Neural cell (in vitro differentiated cells): ENCODE measurements at regions not wholly inside any gene's neighbourhood (a gene's known extent, or its start where the extent isn't known, plus 50 kb on each side); places are given as distances from the start of the nearest gene placed in this dataset.

ENCODE experiments used
- H2AFZ ChIP-seq: fragments of 200-600, 300-800 bp; sonication (generic), shearing (Covaris generic); 2 replicates; pipeline ENCODE4 v1.6.0; 2014; ENCODE audit warnings: low read depth, mild to moderate bottlenecking, antibody characterized with exemption, low read length, moderate library complexity
- H3F3A ChIP-seq: fragments of 200-600 bp; shearing (Covaris generic); 2 replicates; pipeline ENCODE4 v1.6.1; 2016; ENCODE audit warnings: mild to moderate bottlenecking, moderate library complexity, mixed read lengths, antibody characterized with exemption, low read length; ENCODE audit not compliant: insufficient read depth, poor library complexity, severe bottlenecking
- H3K27ac ChIP-seq: fragments of 200-600, 300-800 bp; sonication (generic), shearing (Covaris generic); 2 replicates; pipeline ENCODE4 v1.5.1; 2014; ENCODE audit warnings: mild to moderate bottlenecking, low read length, moderate library complexity
- H3K27me3 ChIP-seq: fragments of 300-800, 200-600 bp; sonication (generic), shearing (Covaris generic); 2 replicates; pipeline ENCODE4 v1.6.0; 2014; ENCODE audit warnings: mild to moderate bottlenecking, low read depth, low read length, moderate library complexity; ENCODE audit not compliant: insufficient read depth
- H3K36me3 ChIP-seq: fragments of 300-800, 200-600 bp; sonication (generic), shearing (Covaris generic); 2 replicates; pipeline ENCODE4 v1.5.1; 2014; ENCODE audit warnings: mild to moderate bottlenecking, antibody characterized with exemption, low read length, moderate library complexity; ENCODE audit not compliant: insufficient read depth
- H3K4me2 ChIP-seq: fragments of 300-800, 200-600 bp; sonication (generic), shearing (Covaris generic); 2 replicates; pipeline ENCODE4 v1.6.0; 2014; ENCODE audit warnings: mild to moderate bottlenecking, low read length
- H3K4me3 ChIP-seq: fragments of 300-800, 200-600 bp; sonication (generic), shearing (Covaris generic); 2 replicates; pipeline ENCODE4 v1.5.1; 2014; ENCODE audit warnings: mild to moderate bottlenecking, low read length, moderate library complexity
- H3K79me2 ChIP-seq: fragments of 200-600 bp; shearing (Covaris generic); replicated peaks from 2 replicates; pipeline ENCODE4 v1.6.0; 2014; ENCODE audit warnings: mild to moderate bottlenecking, low read length, moderate library complexity; ENCODE audit not compliant: insufficient read depth
- H3K9ac ChIP-seq: fragments of 300-800, 200-600 bp; sonication (generic), shearing (Covaris generic); 2 replicates; pipeline ENCODE4 v1.6.1; 2016; ENCODE audit warnings: mild to moderate bottlenecking, low read length, mixed read lengths
- H3K9me2 ChIP-seq: fragments of 200-600 bp; shearing (Covaris generic); 2 replicates; pipeline ENCODE4 v1.6.1; 2016; ENCODE audit warnings: mild to moderate bottlenecking, low read length, mixed read lengths; ENCODE audit not compliant: insufficient read depth
- H3K9me3 ChIP-seq: fragments of 200-600, 300-800 bp; sonication (generic), shearing (Covaris generic); 2 replicates; pipeline ENCODE4 v1.6.1; 2016; ENCODE audit warnings: mild to moderate bottlenecking, mixed run types, low read length, moderate library complexity, mixed read lengths
- H4K20me1 ChIP-seq: fragments of 200-600 bp; shearing (Covaris generic); 2 replicates; pipeline ENCODE4 v1.6.1; 2016; ENCODE audit warnings: mild to moderate bottlenecking, mixed run types; ENCODE audit not compliant: insufficient read depth
- EP300 ChIP-seq: fragments of 450-650 bp; conservative IDR thresholded peaks from 2 replicates; pipeline ENCODE4 v1.6.1; 2014; ENCODE audit warnings: antibody characterized with exemption, mild to moderate bottlenecking, moderate library complexity; ENCODE audit not compliant: poor library complexity, severe bottlenecking
- EZH2 ChIP-seq: fragments of 200-600, 300-800 bp; shearing (Covaris generic), sonication (generic); IDR thresholded peaks from 2 replicates; pipeline ENCODE4 v1.6.1; 2014; ENCODE audit warnings: antibody characterized with exemption, low read length, borderline replicate concordance, mild to moderate bottlenecking; ENCODE audit not compliant: insufficient read depth, poor library complexity, severe bottlenecking
- MXI1 ChIP-seq: fragments of 450-650 bp; conservative IDR thresholded peaks from 2 replicates; pipeline ENCODE4 v1.6.1; 2014; ENCODE audit warnings: antibody characterized with exemption, mild to moderate bottlenecking; ENCODE audit not compliant: poor library complexity, severe bottlenecking
- POLR2AphosphoS5 ChIP-seq: IDR thresholded peaks from 2 replicates; pipeline ENCODE4 v1.6.1; 2012
- RAD21 ChIP-seq: fragments of 450-650 bp; conservative IDR thresholded peaks from 2 replicates; pipeline ENCODE4 v1.6.1; 2014; ENCODE audit warnings: antibody characterized with exemption, mild to moderate bottlenecking, moderate library complexity
- SMC3 ChIP-seq: fragments of 450-650 bp; conservative IDR thresholded peaks from 2 replicates; pipeline ENCODE4 v1.6.1; 2014; ENCODE audit warnings: antibody characterized with exemption, mild to moderate bottlenecking, moderate library complexity; ENCODE audit not compliant: poor library complexity
- TAF1 ChIP-seq: IDR thresholded peaks from 2 replicates; pipeline ENCODE4 v1.6.1; 2012; ENCODE audit warnings: low read depth
- TF ChIP-seq, protein P1 (sequence below): IDR thresholded peaks from 2 replicates; pipeline ENCODE4 v1.6.1; 2012; ENCODE audit warnings: borderline replicate concordance
- TF ChIP-seq, protein P2 (sequence below): fragments of 450-650 bp; IDR thresholded peaks from 2 replicates; pipeline ENCODE4 v1.5.1; 2014; ENCODE audit warnings: antibody characterized with exemption, mild to moderate bottlenecking, moderate library complexity; ENCODE audit not compliant: poor library complexity, severe bottlenecking

- H3K9me3 ChIP-seq, result no peaks in the 10 kb centered on the region
Measured at GRCh38 chr15:93305306-93305705, 216.3 kb upstream of the RGMA start.

GRCh38 chr15:93302080-93302765 lies 213.2 kb upstream of the RGMA start:
- no peaks in the 10 kb centered on the region for H4K20me1 ChIP-seq
- TF ChIP-seq SMC3 (no peak), EP300 (no peak), POLR2AphosphoS5 (no peak), EZH2 (no peak), RAD21 (no peak), TAF1 (no peak)
- TF ChIP-seq, protein P1, sequence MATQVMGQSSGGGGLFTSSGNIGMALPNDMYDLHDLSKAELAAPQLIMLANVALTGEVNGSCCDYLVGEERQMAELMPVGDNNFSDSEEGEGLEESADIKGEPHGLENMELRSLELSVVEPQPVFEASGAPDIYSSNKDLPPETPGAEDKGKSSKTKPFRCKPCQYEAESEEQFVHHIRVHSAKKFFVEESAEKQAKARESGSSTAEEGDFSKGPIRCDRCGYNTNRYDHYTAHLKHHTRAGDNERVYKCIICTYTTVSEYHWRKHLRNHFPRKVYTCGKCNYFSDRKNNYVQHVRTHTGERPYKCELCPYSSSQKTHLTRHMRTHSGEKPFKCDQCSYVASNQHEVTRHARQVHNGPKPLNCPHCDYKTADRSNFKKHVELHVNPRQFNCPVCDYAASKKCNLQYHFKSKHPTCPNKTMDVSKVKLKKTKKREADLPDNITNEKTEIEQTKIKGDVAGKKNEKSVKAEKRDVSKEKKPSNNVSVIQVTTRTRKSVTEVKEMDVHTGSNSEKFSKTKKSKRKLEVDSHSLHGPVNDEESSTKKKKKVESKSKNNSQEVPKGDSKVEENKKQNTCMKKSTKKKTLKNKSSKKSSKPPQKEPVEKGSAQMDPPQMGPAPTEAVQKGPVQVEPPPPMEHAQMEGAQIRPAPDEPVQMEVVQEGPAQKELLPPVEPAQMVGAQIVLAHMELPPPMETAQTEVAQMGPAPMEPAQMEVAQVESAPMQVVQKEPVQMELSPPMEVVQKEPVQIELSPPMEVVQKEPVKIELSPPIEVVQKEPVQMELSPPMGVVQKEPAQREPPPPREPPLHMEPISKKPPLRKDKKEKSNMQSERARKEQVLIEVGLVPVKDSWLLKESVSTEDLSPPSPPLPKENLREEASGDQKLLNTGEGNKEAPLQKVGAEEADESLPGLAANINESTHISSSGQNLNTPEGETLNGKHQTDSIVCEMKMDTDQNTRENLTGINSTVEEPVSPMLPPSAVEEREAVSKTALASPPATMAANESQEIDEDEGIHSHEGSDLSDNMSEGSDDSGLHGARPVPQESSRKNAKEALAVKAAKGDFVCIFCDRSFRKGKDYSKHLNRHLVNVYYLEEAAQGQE, result no peak
- TF ChIP-seq, protein P2, sequence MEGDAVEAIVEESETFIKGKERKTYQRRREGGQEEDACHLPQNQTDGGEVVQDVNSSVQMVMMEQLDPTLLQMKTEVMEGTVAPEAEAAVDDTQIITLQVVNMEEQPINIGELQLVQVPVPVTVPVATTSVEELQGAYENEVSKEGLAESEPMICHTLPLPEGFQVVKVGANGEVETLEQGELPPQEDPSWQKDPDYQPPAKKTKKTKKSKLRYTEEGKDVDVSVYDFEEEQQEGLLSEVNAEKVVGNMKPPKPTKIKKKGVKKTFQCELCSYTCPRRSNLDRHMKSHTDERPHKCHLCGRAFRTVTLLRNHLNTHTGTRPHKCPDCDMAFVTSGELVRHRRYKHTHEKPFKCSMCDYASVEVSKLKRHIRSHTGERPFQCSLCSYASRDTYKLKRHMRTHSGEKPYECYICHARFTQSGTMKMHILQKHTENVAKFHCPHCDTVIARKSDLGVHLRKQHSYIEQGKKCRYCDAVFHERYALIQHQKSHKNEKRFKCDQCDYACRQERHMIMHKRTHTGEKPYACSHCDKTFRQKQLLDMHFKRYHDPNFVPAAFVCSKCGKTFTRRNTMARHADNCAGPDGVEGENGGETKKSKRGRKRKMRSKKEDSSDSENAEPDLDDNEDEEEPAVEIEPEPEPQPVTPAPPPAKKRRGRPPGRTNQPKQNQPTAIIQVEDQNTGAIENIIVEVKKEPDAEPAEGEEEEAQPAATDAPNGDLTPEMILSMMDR, result no peak
- no peaks in the 10 kb centered on the region for H3K27me3 ChIP-seq
- H3K4me3 ChIP-seq, result no peak overlapping the region
- no peak overlapping the region for H2AFZ ChIP-seq
- H3K27ac ChIP-seq, result no peak overlapping the region
- H3K9me2 ChIP-seq, result no peaks in the 10 kb centered on the region
- H3K4me2 ChIP-seq, result no peak overlapping the region
- no peak overlapping the region for H3K9ac ChIP-seq
- no peaks in the 10 kb centered on the region for H3F3A ChIP-seq
- no peaks in the 10 kb centered on the region for H3K36me3 ChIP-seq
- no peaks in the 10 kb centered on the region for H3K79me2 ChIP-seq
- no peaks in the 10 kb centered on the region for H3K9me3 ChIP-seq

More at GRCh38 chr15:93305306-93305705, 216.3 kb upstream of the RGMA start:
- no peak overlapping the region for H3K4me3 ChIP-seq
- H3K9ac ChIP-seq, result no peak overlapping the region
- H3K27me3 ChIP-seq, result no peaks in the 10 kb centered on the region
- no peak overlapping the region for H2AFZ ChIP-seq
- TF ChIP-seq POLR2AphosphoS5 (no peak), TAF1 (no peak), EZH2 (no peak), MXI1 (no peak), RAD21 (no peak), SMC3 (no peak), EP300 (no peak)
- TF ChIP-seq, protein P2, result no peak
- TF ChIP-seq, protein P1, result no peak
- H3K4me2 ChIP-seq, result no peak overlapping the region
- H3K9me2 ChIP-seq, result no peaks in the 10 kb centered on the region
- no peaks in the 10 kb centered on the region for H4K20me1 ChIP-seq
- no peaks in the 10 kb centered on the region for H3F3A ChIP-seq
- no peak overlapping the region for H3K27ac ChIP-seq
- H3K36me3 ChIP-seq, result no peaks in the 10 kb centered on the region
- no peaks in the 10 kb centered on the region for H3K79me2 ChIP-seq
